SH-SY5Y (cell line): ENCODE measurements at regions not wholly inside any gene's neighbourhood (a gene's known extent, or its start where the extent isn't known, plus 50 kb on each side); places are given as distances from the start of the nearest gene placed in this dataset.

Experiments
- GATA2 ChIP-seq: IDR thresholded peaks from 2 replicates; pipeline ENCODE4 v1.6.1; 2011; ENCODE audit warnings: mild to moderate bottlenecking, low read depth, low read length
- GATA3 ChIP-seq: IDR thresholded peaks from 2 replicates; pipeline ENCODE4 v1.6.1; 2011; ENCODE audit warnings: low read depth, mild to moderate bottlenecking, low read length, moderate library complexity

- TF ChIP-seq GATA3 (no peak), GATA2 (no peak)
These were observed 137.9 kb downstream of the PDCD6IP start for GRCh38 chr3:33936171-33936920.
